GM23338 (cell line): ENCODE measurements at regions not wholly inside any gene's neighbourhood (a gene's known extent, or its start where the extent isn't known, plus 50 kb on each side); places are given as distances from the start of the nearest gene placed in this dataset.

Experiments
- CREB1 ChIP-seq: fragments of 250-450 bp; sonication (Bioruptor Pico); IDR thresholded peaks from 2 replicates; pipeline ENCODE4 v1.5.0; 2020; ENCODE audit warnings: low read depth, mild to moderate bottlenecking, moderate library complexity
- ETS1 ChIP-seq: IDR thresholded peaks from 2 replicates; pipeline ENCODE4 v1.6.1; 2016; ENCODE audit warnings: antibody characterized with exemption
- EZH2 ChIP-seq: fragments of 200-600 bp; sonication (generic); IDR thresholded peaks from one replicate; pipeline ENCODE4 v1.8.0; 2017; ENCODE audit warnings: antibody characterized with exemption, mild to moderate bottlenecking, low read depth; ENCODE audit not compliant: unreplicated experiment
- EZH2phosphoT487 ChIP-seq: fragments of 200-600 bp; sonication (generic); IDR thresholded peaks from one replicate; pipeline ENCODE4 v1.8.1; 2018; ENCODE audit warnings: antibody characterized with exemption; ENCODE audit not compliant: unreplicated experiment
- JUNB ChIP-seq: IDR thresholded peaks from one replicate; pipeline ENCODE4 v1.6.1; 2016; ENCODE audit warnings: antibody characterized with exemption; ENCODE audit not compliant: unreplicated experiment
- NANOG ChIP-seq: IDR thresholded peaks from 2 replicates; pipeline ENCODE4 v1.6.1; 2016; ENCODE audit warnings: antibody characterized with exemption, borderline replicate concordance
- POLR2AphosphoS5 ChIP-seq: IDR thresholded peaks from 2 replicates; pipeline ENCODE4 v1.6.1; 2016; ENCODE audit warnings: antibody characterized with exemption, low read depth
- REST ChIP-seq: IDR thresholded peaks from one replicate; pipeline ENCODE4 v1.6.1; 2018; ENCODE audit warnings: antibody characterized with exemption; ENCODE audit not compliant: unreplicated experiment
- STAT1 ChIP-seq: IDR thresholded peaks from one replicate; pipeline ENCODE4 v1.6.1; 2016; ENCODE audit warnings: antibody characterized with exemption; ENCODE audit not compliant: unreplicated experiment
- ZNF114 ChIP-seq: fragments of 250-450 bp; sonication (Bioruptor Pico); IDR thresholded peaks from 2 replicates; pipeline ENCODE4 v1.5.0; 2020; ENCODE audit warnings: mild to moderate bottlenecking, moderate library complexity
- ZNF331 ChIP-seq: fragments of 250-450 bp; sonication (Bioruptor Pico); IDR thresholded peaks from 2 replicates; pipeline ENCODE4 v1.5.0; 2020; ENCODE audit warnings: low read depth, mild to moderate bottlenecking, moderate library complexity
- ZNF462 ChIP-seq: fragments of 250-450 bp; sonication (Bioruptor Pico); IDR thresholded peaks from 2 replicates; pipeline ENCODE4 v1.5.0; 2020; ENCODE audit warnings: mild to moderate bottlenecking, moderate library complexity
- TF ChIP-seq, protein P1 (sequence below), 2 experiments: fragments of 200-600 bp in 1 of 2; sonication (generic) in 1 of 2; conservative IDR thresholded peaks; 2 replicates each; pipeline versions ENCODE4 v1.5.1 to v1.6.1; 2016 to 2017; ENCODE audit warnings: antibody characterized with exemption in 2 of 2, low read depth in 2 of 2, mild to moderate bottlenecking in 2 of 2, moderate library complexity in 1 of 2

GRCh38 chr6:130625825-130626527 is 201.2 kb upstream of the SMLR1 start:
- TF ChIP-seq ZNF331: no peak
- TF ChIP-seq POLR2AphosphoS5: no peak
- TF ChIP-seq, protein P1, sequence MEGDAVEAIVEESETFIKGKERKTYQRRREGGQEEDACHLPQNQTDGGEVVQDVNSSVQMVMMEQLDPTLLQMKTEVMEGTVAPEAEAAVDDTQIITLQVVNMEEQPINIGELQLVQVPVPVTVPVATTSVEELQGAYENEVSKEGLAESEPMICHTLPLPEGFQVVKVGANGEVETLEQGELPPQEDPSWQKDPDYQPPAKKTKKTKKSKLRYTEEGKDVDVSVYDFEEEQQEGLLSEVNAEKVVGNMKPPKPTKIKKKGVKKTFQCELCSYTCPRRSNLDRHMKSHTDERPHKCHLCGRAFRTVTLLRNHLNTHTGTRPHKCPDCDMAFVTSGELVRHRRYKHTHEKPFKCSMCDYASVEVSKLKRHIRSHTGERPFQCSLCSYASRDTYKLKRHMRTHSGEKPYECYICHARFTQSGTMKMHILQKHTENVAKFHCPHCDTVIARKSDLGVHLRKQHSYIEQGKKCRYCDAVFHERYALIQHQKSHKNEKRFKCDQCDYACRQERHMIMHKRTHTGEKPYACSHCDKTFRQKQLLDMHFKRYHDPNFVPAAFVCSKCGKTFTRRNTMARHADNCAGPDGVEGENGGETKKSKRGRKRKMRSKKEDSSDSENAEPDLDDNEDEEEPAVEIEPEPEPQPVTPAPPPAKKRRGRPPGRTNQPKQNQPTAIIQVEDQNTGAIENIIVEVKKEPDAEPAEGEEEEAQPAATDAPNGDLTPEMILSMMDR (conservative IDR thresholded peaks at IDR 0.05; ENCODE audit: low read depth in 2 of 2): no peak
- TF ChIP-seq EZH2: no peak
- TF ChIP-seq REST: no peak
- no peak for TF ChIP-seq ETS1
- TF ChIP-seq CREB1 (CRISPR knock-in tag): no peak
- TF ChIP-seq ZNF462 (CRISPR knock-in tag): no peak
- no peak for TF ChIP-seq STAT1
- TF ChIP-seq EZH2phosphoT487: no peak
- no peak for TF ChIP-seq NANOG
- no peak for TF ChIP-seq ZNF114 (CRISPR knock-in tag)
- no peak for TF ChIP-seq JUNB
